ENCODE measurements at regions not wholly inside any gene's neighbourhood (a gene's known extent, or its start where the extent isn't known, plus 50 kb on each side); places are given as distances from the start of the nearest gene placed in this dataset.

DNA sequence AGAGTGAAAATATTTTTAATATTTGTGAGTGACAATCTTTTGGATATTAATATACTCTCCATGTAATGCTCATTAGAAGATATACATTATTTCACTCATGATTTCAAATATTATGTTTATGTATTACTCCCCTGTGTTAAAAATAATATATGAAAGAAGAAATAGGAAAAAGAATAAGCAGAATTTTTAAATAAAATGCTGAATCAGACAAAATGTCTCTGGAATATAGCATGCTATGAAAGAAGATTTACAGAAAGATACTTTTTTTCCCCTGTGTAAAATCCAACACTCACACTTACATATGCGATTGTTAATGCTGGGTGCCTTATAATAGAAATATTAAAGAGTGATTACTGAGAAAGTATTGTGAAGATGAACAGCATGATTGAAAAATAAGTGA, 373.7 kb downstream of the ANXA1 start:
- Histone ChIP-seq H3K27ac (ENCODE audit: low read depth, low read length) (no peak overlapping the region), H3K36me3 (ENCODE audit: control insufficient read depth, low read length) (no peaks in the 10 kb centered on the region), H3F3A (ENCODE audit: control insufficient read depth, insufficient read depth) (no peaks in the 10 kb centered on the region), H4K20me1 (ENCODE audit: control insufficient read depth, insufficient read depth, low read depth, low read length) (no peaks in the 10 kb centered on the region), H3K79me2 (ENCODE audit: control insufficient read depth, low read length) (no peaks in the 10 kb centered on the region), H3K9me3 (ENCODE audit: control insufficient read depth, insufficient read depth, low read length) (no peaks in the 10 kb centered on the region), H3K4me2 (ENCODE audit: low read length) (no peak overlapping the region), H3K27me3 (ENCODE audit: control insufficient read depth, low read length) (no peaks in the 10 kb centered on the region), H3K4me3 (ENCODE audit: low read length) (no peak overlapping the region), H3K4me1 (ENCODE audit: control insufficient read depth, low read length) (no peaks in the 10 kb centered on the region), H3K9me2 (replicated peaks; ENCODE audit: control insufficient read depth, low read length) (no peaks in the 10 kb centered on the region)
- TF ChIP-seq EZH2phosphoT487 (IDR thresholded peaks at IDR 0.05; ENCODE audit: borderline replicate concordance, low read length), result no peak
- TF ChIP-seq, protein P1, sequence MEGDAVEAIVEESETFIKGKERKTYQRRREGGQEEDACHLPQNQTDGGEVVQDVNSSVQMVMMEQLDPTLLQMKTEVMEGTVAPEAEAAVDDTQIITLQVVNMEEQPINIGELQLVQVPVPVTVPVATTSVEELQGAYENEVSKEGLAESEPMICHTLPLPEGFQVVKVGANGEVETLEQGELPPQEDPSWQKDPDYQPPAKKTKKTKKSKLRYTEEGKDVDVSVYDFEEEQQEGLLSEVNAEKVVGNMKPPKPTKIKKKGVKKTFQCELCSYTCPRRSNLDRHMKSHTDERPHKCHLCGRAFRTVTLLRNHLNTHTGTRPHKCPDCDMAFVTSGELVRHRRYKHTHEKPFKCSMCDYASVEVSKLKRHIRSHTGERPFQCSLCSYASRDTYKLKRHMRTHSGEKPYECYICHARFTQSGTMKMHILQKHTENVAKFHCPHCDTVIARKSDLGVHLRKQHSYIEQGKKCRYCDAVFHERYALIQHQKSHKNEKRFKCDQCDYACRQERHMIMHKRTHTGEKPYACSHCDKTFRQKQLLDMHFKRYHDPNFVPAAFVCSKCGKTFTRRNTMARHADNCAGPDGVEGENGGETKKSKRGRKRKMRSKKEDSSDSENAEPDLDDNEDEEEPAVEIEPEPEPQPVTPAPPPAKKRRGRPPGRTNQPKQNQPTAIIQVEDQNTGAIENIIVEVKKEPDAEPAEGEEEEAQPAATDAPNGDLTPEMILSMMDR (IDR thresholded peaks at IDR 0.05; ENCODE audit: low read depth, low read length, poor library complexity, severe bottlenecking), result no peak

DNA sequence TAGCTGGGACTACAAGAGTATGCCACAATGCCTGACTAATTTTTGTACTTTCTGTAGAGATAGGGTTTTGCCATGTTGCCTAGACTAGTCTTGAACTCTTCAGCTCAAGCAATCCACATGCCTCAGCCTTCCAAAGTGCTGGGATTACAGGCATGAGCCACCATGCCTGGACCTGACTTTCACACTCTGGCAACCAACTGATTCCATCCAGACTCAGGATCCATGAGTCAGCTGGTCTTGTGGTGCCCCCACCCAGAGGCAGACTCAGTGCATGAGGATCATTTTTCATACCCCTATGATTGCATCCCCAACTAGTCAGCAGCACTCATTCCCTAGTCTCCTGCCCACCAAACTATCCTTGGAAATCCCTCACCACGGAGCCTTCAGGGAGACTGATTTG, 375.9 kb downstream of the ANXA1 start:
- no peaks in the 10 kb centered on the region for H3K27me3 ChIP-seq (ENCODE audit: control insufficient read depth, low read length)
- no peaks in the 10 kb centered on the region for H3K4me1 ChIP-seq (ENCODE audit: control insufficient read depth, low read length)
- no peaks in the 10 kb centered on the region for H3F3A ChIP-seq (ENCODE audit: control insufficient read depth, insufficient read depth)
- H3K4me3 ChIP-seq (ENCODE audit: low read length), result no peak overlapping the region
- H4K20me1 ChIP-seq (ENCODE audit: control insufficient read depth, insufficient read depth, low read depth, low read length), result no peaks in the 10 kb centered on the region
- H3K79me2 ChIP-seq (ENCODE audit: control insufficient read depth, low read length), result no peaks in the 10 kb centered on the region
- H3K9me2 ChIP-seq (replicated peaks; ENCODE audit: control insufficient read depth, low read length), result no peaks in the 10 kb centered on the region
- TF ChIP-seq, protein P1 (IDR thresholded peaks at IDR 0.05; ENCODE audit: low read depth, low read length, poor library complexity, severe bottlenecking), result no peak
- TF ChIP-seq EZH2phosphoT487 (IDR thresholded peaks at IDR 0.05; ENCODE audit: borderline replicate concordance, low read length), result no peak
- no peaks in the 10 kb centered on the region for H3K9me3 ChIP-seq (ENCODE audit: control insufficient read depth, insufficient read depth, low read length)
- H3K4me2 ChIP-seq (ENCODE audit: low read length), result no peak overlapping the region
- no peaks in the 10 kb centered on the region for H3K36me3 ChIP-seq (ENCODE audit: control insufficient read depth, low read length)
- H3K27ac ChIP-seq (ENCODE audit: low read depth, low read length), result no peak overlapping the region

DNA sequence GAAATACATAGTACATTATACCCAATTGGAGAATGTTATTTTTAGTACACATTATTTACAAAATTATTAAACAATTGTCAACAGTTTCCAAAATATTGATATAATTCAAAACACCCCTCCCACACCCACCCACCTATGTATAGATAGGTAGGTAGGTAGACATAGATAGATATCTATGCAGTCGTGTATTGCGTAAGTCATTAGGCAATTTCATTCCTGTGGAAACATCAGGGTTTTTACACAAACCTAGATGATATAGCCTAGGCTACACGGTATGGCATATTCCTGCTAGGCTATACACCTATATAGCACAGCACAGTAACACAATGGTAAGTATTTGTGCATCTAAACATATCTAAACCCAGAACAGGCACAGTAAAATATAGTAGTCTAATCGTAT, 377.3 kb downstream of the ANXA1 start:
- Histone ChIP-seq H3K27ac (ENCODE audit: low read depth, low read length) (no peak overlapping the region), H3K79me2 (ENCODE audit: control insufficient read depth, low read length) (no peaks in the 10 kb centered on the region), H3K9me3 (ENCODE audit: control insufficient read depth, insufficient read depth, low read length) (no peaks in the 10 kb centered on the region), H3K9me2 (replicated peaks; ENCODE audit: control insufficient read depth, low read length) (no peaks in the 10 kb centered on the region), H3K4me1 (ENCODE audit: control insufficient read depth, low read length) (no peaks in the 10 kb centered on the region), H3K36me3 (ENCODE audit: control insufficient read depth, low read length) (no peaks in the 10 kb centered on the region), H4K20me1 (ENCODE audit: control insufficient read depth, insufficient read depth, low read depth, low read length) (no peaks in the 10 kb centered on the region), H3F3A (ENCODE audit: control insufficient read depth, insufficient read depth) (no peaks in the 10 kb centered on the region), H3K4me3 (ENCODE audit: low read length) (no peak overlapping the region), H3K4me2 (ENCODE audit: low read length) (no peak overlapping the region), H3K27me3 (ENCODE audit: control insufficient read depth, low read length) (no peaks in the 10 kb centered on the region)
- TF ChIP-seq, protein P1 (IDR thresholded peaks at IDR 0.05; ENCODE audit: low read depth, low read length, poor library complexity, severe bottlenecking), result no peak
- TF ChIP-seq EZH2phosphoT487 (IDR thresholded peaks at IDR 0.05; ENCODE audit: borderline replicate concordance, low read length), result no peak

DNA sequence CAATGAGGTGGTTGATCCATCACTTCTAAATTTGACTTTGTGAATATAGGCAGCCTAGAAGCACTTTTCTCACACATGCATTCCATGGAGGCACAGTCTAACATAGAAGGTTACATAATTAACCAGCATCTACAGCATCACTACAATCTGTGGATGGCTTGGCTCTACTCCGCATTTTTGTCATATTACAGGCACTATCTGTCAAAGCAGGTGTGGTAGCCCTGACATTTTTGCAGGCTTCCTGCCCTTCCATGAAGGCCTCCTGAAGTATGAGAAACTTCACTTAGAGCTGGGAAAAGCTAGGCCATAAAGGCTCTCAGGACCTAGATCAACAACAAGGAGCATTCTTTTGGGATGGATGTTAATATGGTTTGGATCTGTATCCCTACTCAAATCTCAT, 378.0 kb downstream of the ANXA1 start:
- no peaks in the 10 kb centered on the region for H3K9me3 ChIP-seq (ENCODE audit: control insufficient read depth, insufficient read depth, low read length)
- H3K27ac ChIP-seq (ENCODE audit: low read depth, low read length), result no peak overlapping the region
- TF ChIP-seq, protein P1 (IDR thresholded peaks at IDR 0.05; ENCODE audit: low read depth, low read length, poor library complexity, severe bottlenecking), result no peak
- TF ChIP-seq EZH2phosphoT487 (IDR thresholded peaks at IDR 0.05; ENCODE audit: borderline replicate concordance, low read length), result no peak
- no peaks in the 10 kb centered on the region for H3K4me1 ChIP-seq (ENCODE audit: control insufficient read depth, low read length)
- no peak overlapping the region for H3K4me2 ChIP-seq (ENCODE audit: low read length)
- H3K4me3 ChIP-seq (ENCODE audit: low read length), result no peak overlapping the region
- no peaks in the 10 kb centered on the region for H3K27me3 ChIP-seq (ENCODE audit: control insufficient read depth, low read length)
- H4K20me1 ChIP-seq (ENCODE audit: control insufficient read depth, insufficient read depth, low read depth, low read length), result no peaks in the 10 kb centered on the region
- H3K36me3 ChIP-seq (ENCODE audit: control insufficient read depth, low read length), result no peaks in the 10 kb centered on the region
- H3K79me2 ChIP-seq (ENCODE audit: control insufficient read depth, low read length), result no peaks in the 10 kb centered on the region
- H3K9me2 ChIP-seq (replicated peaks; ENCODE audit: control insufficient read depth, low read length), result no peaks in the 10 kb centered on the region
- no peaks in the 10 kb centered on the region for H3F3A ChIP-seq (ENCODE audit: control insufficient read depth, insufficient read depth)

Data from DOHH2 (cell line).